Ramos (cell line): ENCODE measurements at regions not wholly inside any gene's neighbourhood (a gene's known extent, or its start where the extent isn't known, plus 50 kb on each side); places are given as distances from the start of the nearest gene placed in this dataset.

Experiments
- in situ Hi-C: fragments of 300-500 bp; cut with MboI; formaldehyde crosslinking; loops from one replicate; pipeline ENCODE4 v1.14.3; 2022; ENCODE audit warnings: low sequenced_read_pairs; ENCODE audit not compliant: unreplicated experiment

- in situ Hi-C loops = no loop called here
Observed at GRCh38 chr13:40406405-40407120, 259.9 kb downstream of the FOXO1 start.

DNA sequence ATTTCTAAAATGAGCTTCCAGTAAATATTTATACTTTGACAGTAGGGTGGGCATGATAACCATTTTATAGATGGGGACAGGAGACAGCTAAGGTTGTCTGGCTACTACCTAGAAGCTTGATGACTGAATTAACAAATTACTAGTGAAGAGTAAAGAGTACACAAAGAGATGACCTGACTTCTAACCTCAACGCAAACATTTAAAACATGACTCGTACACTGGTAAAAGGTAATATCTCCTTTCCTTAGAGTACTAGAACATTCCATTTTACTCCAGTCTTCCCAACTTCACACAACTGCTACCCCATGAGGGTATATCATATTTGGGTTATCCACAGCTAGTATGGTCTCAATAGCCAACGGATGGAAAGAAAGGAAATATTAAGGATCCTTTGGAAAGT is 258.9 kb downstream of the FOXO1 start:
- in situ Hi-C loops = no loop called here

DNA sequence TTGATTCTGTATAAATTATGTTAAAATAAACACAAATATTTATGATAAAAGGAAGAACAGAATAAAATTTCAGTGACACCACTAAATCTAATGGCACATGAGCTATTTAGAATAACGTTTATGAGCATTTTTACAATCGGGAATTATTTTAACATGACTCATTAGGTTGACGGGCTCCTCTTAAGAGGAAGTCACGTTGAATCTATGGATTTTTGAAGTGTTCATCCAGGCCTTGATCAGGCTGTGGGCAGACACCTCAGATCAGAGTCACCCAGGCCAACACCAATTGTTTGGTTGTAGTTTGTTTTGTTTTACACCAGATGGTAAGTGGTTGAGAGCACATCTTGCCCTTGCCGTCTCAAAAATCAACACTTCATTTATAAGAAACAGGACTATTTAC is 257.8 kb downstream of the FOXO1 start:
- in situ Hi-C loops = no loop called here

DNA sequence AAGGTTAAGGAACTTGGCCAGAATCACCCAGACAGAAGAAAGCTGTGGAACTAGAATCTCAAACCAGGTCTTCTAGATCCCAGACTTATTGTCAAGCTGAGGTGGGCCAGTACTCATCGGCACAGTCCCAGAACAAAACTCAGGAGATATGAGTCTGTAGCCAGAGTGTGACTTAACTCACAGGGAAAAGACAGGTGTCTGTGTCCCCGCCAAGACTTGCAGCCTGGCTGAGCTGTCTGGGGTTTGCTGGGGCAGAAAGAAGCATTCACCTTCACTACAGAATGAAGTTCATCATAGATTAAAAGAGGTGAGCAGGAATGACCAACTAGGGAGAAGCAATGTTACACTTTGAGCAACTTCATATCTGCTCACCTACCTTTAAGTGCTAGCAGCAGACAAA is 257.2 kb downstream of the FOXO1 start:
- in situ Hi-C loops = no loop called here

GRCh38 chr13:40410315-40410714 is 256.1 kb downstream of the FOXO1 start:
- in situ Hi-C loops = no loop called here

DNA sequence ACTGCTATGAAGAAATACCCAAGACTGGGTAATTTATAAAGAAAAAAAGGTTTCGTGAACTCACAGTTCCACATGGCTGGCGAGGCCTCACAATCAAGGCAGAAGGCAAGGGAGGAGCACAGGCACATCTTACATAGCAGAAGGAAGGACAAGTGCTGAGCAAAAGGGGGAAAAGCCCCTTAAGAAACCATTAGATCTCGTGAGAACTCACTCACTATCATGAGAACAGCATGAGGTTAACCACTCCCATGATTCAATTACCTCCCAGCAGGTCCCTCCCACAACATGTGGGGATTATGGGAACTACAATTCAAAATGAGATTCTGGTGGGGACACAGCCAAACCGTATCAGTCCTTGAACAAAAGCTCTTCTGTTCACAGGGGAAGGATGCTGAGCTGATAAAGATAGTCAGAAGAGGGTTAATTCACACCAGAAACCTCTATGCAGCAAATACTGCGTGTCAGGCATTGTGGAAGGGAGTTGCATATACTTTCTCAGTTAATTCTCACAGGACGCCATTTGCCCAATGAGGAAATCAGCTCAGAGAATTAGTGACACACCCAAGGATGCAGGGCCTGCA is 246.2 kb downstream of the FOXO1 start:
- in situ Hi-C loops = no loop called here

DNA sequence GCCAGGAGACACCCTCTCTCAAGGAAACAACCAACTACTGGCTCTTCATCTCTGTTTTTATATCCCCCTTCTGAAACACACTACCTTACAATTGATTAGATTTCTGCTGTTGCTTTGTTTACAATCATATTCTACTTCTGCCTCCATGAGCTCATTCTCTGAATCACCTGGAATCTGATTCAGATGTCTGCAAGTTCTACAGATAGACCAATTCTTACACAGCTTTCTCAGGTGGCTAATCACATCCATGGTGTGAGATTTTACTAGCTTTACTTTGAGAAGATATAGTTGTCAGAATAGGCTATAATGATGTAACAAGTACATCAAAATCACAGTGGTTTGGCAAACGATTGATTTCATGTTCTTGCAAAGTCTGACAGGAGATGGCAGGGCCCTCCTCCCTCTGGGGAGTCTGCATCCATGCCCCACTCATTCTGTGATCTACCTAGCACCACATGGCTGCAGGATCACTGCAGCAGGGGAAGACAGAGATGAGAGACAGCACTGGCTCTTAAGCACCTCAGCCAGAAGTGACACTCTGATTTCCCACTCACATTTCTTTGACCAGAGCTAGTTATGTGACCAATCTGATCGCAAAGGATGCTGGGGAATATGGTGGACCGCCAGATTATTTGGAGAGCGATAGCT is 243.7 kb downstream of the FOXO1 start:
- in situ Hi-C loops = no loop called here

- in situ Hi-C loops = loop anchor here (25.0 kb wide), 1 partner anchor 584 kb away; the partner anchor contains the start of gene ELF1
Observed at GRCh38 chr13:40428354-40428753, 238.1 kb downstream of the FOXO1 start.

- in situ Hi-C loops = loop anchor here (25.0 kb wide), 1 partner anchor 582 kb away; the partner anchor contains the start of gene ELF1
Observed at GRCh38 chr13:40429706-40430545, 236.5 kb downstream of the FOXO1 start.

DNA sequence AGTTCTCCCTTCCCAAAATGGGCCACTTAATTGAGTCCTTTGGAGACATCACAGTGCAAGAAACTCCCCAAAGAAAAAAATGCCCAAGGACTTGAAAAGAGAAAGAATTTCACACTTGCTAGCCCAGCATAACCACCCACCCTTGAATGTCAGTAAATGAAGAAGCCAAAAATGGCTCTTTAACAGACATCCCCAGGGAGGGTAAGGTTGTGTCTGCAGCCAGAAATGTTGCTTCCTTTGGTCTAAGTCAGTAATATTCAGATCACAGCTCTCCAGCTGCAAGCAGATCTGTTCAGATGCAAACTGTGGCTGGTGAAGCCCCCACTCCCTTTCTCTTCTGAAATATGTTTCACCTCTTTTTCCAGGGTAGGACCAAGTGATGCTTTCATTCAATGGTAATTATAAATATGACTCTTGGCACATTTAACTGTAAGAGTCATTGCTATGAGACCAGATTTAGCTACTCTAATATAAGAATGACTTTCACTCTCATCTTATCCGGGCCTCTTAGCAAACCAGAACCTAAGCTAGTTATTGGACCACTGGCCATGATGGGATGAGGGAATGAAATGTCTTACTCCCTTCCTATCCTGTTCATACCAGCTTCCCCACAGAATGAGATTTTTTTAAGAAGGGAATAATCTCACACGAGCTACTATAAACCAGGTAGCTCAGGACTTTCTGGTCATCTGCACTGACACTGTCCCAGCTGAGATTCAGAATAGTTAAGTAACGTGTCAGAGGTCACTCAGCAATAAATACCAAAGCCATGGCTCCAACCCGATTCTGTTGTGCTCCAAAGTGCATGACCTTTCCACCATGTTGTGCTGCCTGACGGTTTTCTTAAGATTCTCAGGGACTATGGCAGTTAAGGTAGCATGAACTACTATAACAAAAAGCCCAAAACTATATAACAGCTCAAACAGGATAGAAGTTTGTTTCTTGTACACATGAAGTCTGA is 234.1 kb downstream of the FOXO1 start:
- in situ Hi-C loops = loop anchor here (25.0 kb wide), 1 partner anchor 580 kb away; the partner anchor contains the start of gene ELF1

DNA sequence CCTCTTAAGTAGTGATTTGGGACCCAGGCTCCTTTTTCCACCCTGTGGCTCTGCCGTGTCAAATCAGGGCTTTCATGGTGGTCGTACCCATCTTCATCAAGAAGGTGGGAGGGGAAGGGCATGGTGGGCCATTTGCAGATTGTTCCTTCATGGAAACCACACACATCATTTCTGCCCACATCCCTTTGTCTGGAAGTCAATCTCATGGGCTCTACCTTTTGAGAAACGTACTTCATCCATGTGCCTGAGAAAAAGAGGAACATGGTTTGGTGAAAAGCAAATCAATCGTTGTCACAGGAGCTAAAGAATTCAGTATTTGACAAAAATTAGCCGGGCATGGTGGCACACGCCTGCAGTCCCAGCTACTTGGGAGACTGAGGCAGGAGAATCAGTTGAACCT is 233.4 kb downstream of the FOXO1 start:
- in situ Hi-C loops = loop anchor here (25.0 kb wide), 1 partner anchor 579 kb away; the partner anchor contains the start of gene ELF1

- in situ Hi-C loops = loop anchor here (25.0 kb wide), 1 partner anchor 579 kb away; the partner anchor contains the start of gene ELF1
Observed at GRCh38 chr13:40433577-40433976, 232.9 kb downstream of the FOXO1 start.

DNA sequence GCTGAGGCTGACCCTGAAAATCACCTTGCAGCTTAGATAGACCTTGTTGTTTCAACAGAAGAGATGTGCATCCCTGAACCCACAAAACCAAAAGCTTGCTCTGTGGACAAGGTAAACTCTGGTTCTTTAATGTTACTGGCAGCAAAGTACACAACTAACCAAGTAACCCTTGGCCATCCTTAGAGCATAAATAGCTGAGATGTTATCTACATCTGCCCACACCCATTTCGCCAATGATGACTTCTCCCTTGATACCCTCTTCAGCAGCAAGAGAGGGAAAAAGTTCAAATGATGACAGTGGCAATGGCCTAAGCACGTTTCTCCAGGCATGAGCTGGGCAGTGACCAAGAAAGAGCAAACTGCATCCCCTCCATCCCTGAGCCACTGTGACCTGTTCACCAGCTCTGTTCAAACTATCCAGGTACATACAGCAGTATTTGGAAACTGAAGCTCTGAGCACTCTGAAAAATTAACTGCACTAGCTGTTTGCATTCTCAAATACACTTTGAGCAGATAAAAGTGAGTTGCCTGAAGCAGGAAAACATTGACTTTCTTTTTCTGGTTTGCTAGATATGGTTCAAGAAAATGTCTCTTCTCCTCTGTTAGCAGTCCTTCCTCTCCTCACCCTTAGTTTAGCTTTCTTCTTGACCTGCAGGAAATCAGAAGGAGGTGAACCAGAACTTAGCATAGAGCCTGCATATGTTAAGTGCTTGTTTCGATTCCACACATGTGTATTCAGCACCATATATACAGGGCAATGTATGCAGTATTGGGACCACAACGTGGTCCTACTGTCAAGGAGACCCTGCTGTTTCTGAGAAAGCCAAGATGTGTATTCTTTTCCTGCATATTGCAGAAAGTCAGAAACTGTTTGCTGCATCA is 231.7 kb downstream of the FOXO1 start:
- in situ Hi-C loops = loop anchor here (25.0 kb wide), 1 partner anchor 578 kb away; the partner anchor contains the start of gene ELF1

DNA sequence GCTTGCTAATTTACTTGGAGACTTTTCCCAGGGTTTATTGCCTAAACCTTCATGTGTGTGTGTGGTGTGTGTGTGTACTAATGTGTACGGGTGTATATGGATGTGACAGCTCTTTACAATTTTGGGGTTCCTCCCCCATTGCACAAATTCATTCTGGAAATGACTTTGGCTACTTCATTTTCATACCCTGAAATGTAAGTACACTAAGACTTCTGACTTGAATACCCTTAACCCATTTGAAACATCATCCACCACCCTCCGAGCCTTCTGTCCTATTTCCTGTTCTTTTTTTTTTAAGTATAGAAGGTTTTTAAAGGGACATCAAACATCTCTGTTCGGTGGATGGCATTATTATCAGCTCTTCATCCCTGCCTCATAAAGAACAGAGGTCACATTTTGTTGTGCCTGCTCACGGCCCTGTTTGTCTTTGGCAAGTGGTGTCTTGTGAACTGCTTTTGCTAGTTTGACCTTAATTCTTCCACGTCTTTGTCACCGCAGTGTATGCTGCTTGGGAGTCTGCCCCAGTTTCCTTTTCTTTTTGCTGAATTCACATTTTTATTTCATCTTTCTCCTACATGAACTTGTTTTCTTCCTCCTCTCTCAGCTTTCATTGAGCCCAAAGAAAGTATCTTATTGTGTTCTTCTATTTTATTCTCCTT is 228.3 kb downstream of the FOXO1 start:
- in situ Hi-C loops = loop anchor here (25.0 kb wide), 1 partner anchor 574 kb away; the partner anchor contains the start of gene ELF1

DNA sequence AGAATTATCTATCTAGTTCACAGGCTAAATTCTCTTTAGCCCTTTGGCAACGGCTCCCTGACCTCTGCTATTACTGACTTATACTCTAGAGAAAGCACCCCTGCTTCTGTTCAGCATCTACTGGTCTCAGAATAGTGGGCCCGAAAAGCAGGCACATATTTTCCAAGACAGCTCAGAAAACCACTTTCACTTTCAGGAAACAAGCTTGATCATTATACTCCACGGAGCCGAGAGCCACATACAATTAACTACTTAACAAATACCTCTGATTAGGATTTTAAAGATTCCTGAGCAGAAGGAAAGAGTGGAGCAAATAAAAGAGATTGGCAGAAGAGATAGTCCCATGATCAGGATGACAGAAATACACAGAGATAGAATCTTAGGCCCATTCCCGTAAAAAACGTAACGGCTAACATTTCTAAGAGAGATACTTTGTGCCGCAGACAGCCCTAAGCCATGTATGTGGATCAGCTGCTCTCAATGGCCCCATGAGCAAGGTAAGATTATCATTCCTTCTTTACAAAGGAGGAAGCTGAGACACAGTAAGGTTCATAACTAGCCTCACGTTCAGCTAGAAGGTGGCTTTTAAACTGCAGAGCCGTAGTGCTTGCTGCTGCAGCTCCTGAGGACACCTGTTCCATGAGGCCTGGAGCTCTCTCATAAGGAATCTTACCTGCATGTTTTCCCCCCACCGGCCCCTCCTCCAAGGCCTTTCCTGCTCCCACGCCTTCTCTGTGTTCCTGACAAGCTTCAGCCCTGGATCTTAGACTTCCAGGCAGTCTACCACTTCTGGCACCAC is 227.2 kb downstream of the FOXO1 start:
- in situ Hi-C loops = loop anchor here (25.0 kb wide), 1 partner anchor 573 kb away; the partner anchor contains the start of gene ELF1

DNA sequence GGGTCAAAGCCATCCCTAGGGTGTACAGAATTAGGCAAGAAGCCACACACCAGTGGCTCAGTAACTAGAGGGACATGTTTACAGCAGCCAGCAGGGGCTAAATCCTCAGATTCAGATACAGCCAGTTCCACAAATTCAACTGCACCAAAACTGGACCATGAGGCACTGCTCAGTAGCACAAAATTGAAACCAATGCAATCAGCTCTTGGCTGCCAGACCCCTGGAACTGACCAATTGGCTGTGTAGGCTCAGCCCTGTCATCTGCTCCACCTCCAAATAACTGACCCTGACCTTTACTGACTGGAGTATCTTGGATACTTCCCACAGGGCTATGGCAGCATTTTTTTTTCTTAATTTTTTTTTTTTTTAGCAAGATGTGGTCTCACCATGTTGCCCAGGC is 226.5 kb downstream of the FOXO1 start:
- in situ Hi-C loops = loop anchor here (10.0 to 25.0 kb wide), 2 partner anchors 225 to 572 kb away; partner anchors contain the start of genes ELF1 and FOXO1
